Hematopoietic multipotent progenitor cell (in vitro differentiated cells): ENCODE measurements at regions not wholly inside any gene's neighbourhood (a gene's known extent, or its start where the extent isn't known, plus 50 kb on each side); places are given as distances from the start of the nearest gene placed in this dataset.
"Not testable (repeated sequence)": the region's sequence is repeated elsewhere in the genome, so short reads cannot be mapped to it uniquely, and the experiment has no call there.

ENCODE experiments used
- DNase-seq, 3 donors: peaks; one replicate each; pipeline ENCODE4 v3.0.0-alpha.2; 2011 to 2015; ENCODE audit warnings: low read depth in 2 of 3, low spot score in 2 of 3

GRCh38 chr1:118304722-118305359 lies 119.8 kb upstream of the SPAG17 start:
- DNase-seq = no peak

- DNase-seq = no peak
Observed at GRCh38 chr1:118303534-118303933, 118.5 kb upstream of the SPAG17 start.

- no peak for DNase-seq
Observed at GRCh38 chr1:118303064-118303463, 118.0 kb upstream of the SPAG17 start.

- no peak for DNase-seq
Observed at GRCh38 chr1:118302145-118302544, 117.1 kb upstream of the SPAG17 start.

- DNase-seq = no peak
Observed at GRCh38 chr1:118300808-118301207, 115.8 kb upstream of the SPAG17 start.

- DNase-seq = no peak
Observed at GRCh38 chr1:118298397-118298796, 113.4 kb upstream of the SPAG17 start.

- DNase-seq = no peak
Observed at GRCh38 chr1:118297521-118297920, 112.5 kb upstream of the SPAG17 start.

GRCh38 chr1:118294875-118295642 lies 110.0 kb upstream of the SPAG17 start:
- DNase-seq = no peak

GRCh38 chr1:118291661-118292060 lies 106.6 kb upstream of the SPAG17 start:
- DNase-seq = no peak

GRCh38 chr1:118290571-118290970 lies 105.5 kb upstream of the SPAG17 start:
- DNase-seq = no peak

GRCh38 chr1:118290046-118290445 lies 105.0 kb upstream of the SPAG17 start:
- DNase-seq = no peak

GRCh38 chr1:118280656-118281055 lies 95.6 kb upstream of the SPAG17 start:
- DNase-seq = not testable (repeated sequence)

- no peak for DNase-seq
Observed at GRCh38 chr1:118275472-118276115, 90.6 kb upstream of the SPAG17 start.

- DNase-seq = no peak
Observed at GRCh38 chr1:118272884-118273283, 87.9 kb upstream of the SPAG17 start.

- DNase-seq = no peak
Observed at GRCh38 chr1:118271883-118272282, 86.9 kb upstream of the SPAG17 start.

- no peak for DNase-seq
Observed at GRCh38 chr1:118269598-118269997, 84.6 kb upstream of the SPAG17 start.

- no peak for DNase-seq
Observed at GRCh38 chr1:118266436-118266835, 81.4 kb upstream of the SPAG17 start.

GRCh38 chr1:118264343-118264742 lies 79.3 kb upstream of the SPAG17 start:
- no peak for DNase-seq

GRCh38 chr1:118262865-118263264 lies 77.8 kb upstream of the SPAG17 start:
- no peak for DNase-seq

GRCh38 chr1:118258975-118259374 lies 73.9 kb upstream of the SPAG17 start:
- DNase-seq = no peak

- no peak for DNase-seq
Observed at GRCh38 chr1:118257946-118258345, 72.9 kb upstream of the SPAG17 start.
